GM23248 (cell line): ENCODE measurements at regions not wholly inside any gene's neighbourhood (a gene's known extent, or its start where the extent isn't known, plus 50 kb on each side); places are given as distances from the start of the nearest gene placed in this dataset.

ENCODE experiments used
- EZH2 ChIP-seq: fragments of 200-600 bp; sonication (generic); IDR thresholded peaks from 2 replicates; pipeline ENCODE4 v1.6.1; 2018; ENCODE audit warnings: antibody characterized with exemption, mild to moderate bottlenecking; ENCODE audit not compliant: insufficient read depth, poor library complexity, severe bottlenecking
- EZH2phosphoT487 ChIP-seq: fragments of 200-600 bp; sonication (generic); IDR thresholded peaks from 2 replicates; pipeline ENCODE4 v1.6.1; 2018; ENCODE audit warnings: antibody characterized with exemption, moderate library complexity, mild to moderate bottlenecking, low read depth; ENCODE audit not compliant: insufficient read depth

DNA sequence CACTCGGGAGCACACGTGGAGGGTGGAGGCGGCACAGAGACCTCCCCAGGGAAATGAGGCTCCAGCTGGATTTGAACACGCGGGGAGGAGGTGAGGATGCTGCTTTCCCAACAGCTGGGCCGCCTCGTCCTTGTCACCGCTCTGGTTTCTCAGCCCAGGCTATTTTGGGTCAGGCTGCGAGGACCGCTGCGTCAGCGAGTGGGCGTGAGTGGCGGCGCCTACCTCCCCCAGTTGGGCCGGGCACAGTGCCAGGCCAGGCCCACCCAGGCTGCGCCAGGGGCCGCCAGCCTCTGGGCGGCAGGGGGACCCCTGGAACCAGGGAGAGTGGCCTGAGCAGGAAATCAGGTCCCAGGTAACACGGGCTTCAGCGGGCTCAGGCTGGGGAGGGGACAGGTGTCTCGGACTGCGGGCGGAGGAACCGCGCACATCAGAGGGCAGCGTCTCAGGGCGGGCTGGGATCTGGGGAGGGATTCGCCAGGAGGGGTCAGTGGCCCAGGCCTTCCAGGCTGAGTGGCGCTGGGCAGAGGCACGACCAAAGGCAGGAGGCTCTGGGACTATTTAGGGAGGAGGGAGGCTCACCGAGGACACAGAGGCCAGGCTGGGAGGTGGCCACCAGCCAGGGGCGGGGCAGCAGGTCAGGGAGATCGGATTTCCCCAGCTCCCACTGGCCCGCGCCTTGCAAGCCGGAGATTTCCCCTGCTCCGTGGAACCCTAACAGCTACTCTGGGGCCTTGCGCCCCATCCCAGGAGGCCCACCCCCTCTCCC, 125.2 kb upstream of the RET start:
- TF ChIP-seq EZH2: no peak
- no peak for TF ChIP-seq EZH2phosphoT487
